Naive thymus-derived CD4-positive, alpha-beta T cell (primary cell): ENCODE measurements at regions not wholly inside any gene's neighbourhood (a gene's known extent, or its start where the extent isn't known, plus 50 kb on each side); places are given as distances from the start of the nearest gene placed in this dataset.

Experiments used
- ATAC-seq: fragments of 150-1000 bp; cut with Tn5 transposase; 2 replicates; pipeline ENCODE4 v1.10.0; 2021; ENCODE audit warnings: mild to moderate bottlenecking, moderate library complexity
- CTCF ChIA-PET: fragments of 350-600 bp; sonication (Branson Sonifier 250); formaldehyde crosslinking; loops from one replicate; lab custom pipeline; 2021; ENCODE audit warnings: antibody characterized with exemption; lab: Charles Lee
- POLR2A ChIA-PET: fragments of 350-600 bp; sonication (Branson Sonifier 250); formaldehyde crosslinking; loops from one replicate; lab custom pipeline; 2021; ENCODE audit warnings: antibody characterized with exemption, inconsistent platforms; lab: Charles Lee
- DNase-seq, 9 donors: peaks; one replicate each; pipeline versions ENCODE4 v3.0.0 to v3.0.0-alpha.2; 2020 to 2022; ENCODE audit warnings: mixed read lengths in 1 of 9
- H3K27ac ChIP-seq: one replicate; pipeline ENCODE4 v1.7.0; 2013; ENCODE audit warnings: mild to moderate bottlenecking, low read depth, low read length, moderate library complexity
- H3K27me3 ChIP-seq, 2 donors: one replicate each; pipeline ENCODE4 v1.7.0; 2013; ENCODE audit warnings: low read length in 2 of 2, mild to moderate bottlenecking in 2 of 2, moderate library complexity in 2 of 2; ENCODE audit not compliant: control insufficient read depth in 2 of 2, insufficient read depth in 2 of 2
- H3K36me3 ChIP-seq, 3 experiments: 1 replicate in 2 of 3; 2 replicates in 1 of 3; pipeline ENCODE4 v1.7.0; 2013; ENCODE audit warnings: low read length in 3 of 3, mild to moderate bottlenecking in 3 of 3, moderate library complexity in 1 of 3; ENCODE audit not compliant: insufficient read depth in 3 of 3, control insufficient read depth in 2 of 3
- H3K4me1 ChIP-seq, 2 donors: one replicate each; pipeline ENCODE4 v1.7.0; 2013; ENCODE audit warnings: low read length in 2 of 2, mild to moderate bottlenecking in 2 of 2, moderate library complexity in 1 of 2; ENCODE audit not compliant: control insufficient read depth in 2 of 2, insufficient read depth in 2 of 2
- H3K4me3 ChIP-seq: 2 replicates; pipeline ENCODE4 v1.7.0; 2013; ENCODE audit warnings: mild to moderate bottlenecking, low read length
- H3K9me3 ChIP-seq, 3 experiments: 1 replicate in 2 of 3; 2 replicates in 1 of 3; pipeline ENCODE4 v1.7.0; 2013; ENCODE audit warnings: low read length in 3 of 3; ENCODE audit not compliant: control insufficient read depth in 2 of 3
- H3K27ac Mint-ChIP-seq, 9 donors: one replicate each; pipeline ENCODE4 v1.8.0; 2020 to 2022; ENCODE audit warnings: mixed read lengths in 9 of 9, mild to moderate bottlenecking in 8 of 9, moderate library complexity in 5 of 9, inconsistent platforms in 2 of 9
- H3K27me3 Mint-ChIP-seq, 5 donors: one replicate each; pipeline ENCODE4 v1.8.0; 2021 to 2022; ENCODE audit warnings: mixed read lengths in 5 of 5, mild to moderate bottlenecking in 1 of 5
- H3K36me3 Mint-ChIP-seq, 5 donors: one replicate each; pipeline ENCODE4 v1.8.0; 2020 to 2022; ENCODE audit warnings: mixed read lengths in 5 of 5, mild to moderate bottlenecking in 3 of 5, inconsistent platforms in 1 of 5
- H3K4me1 Mint-ChIP-seq, 7 donors: one replicate each; pipeline ENCODE4 v1.8.0; 2020 to 2022; ENCODE audit warnings: mixed read lengths in 7 of 7, mild to moderate bottlenecking in 3 of 7, inconsistent platforms in 1 of 7
- H3K4me3 Mint-ChIP-seq, 10 donors: one replicate each; pipeline ENCODE4 v1.8.0; 2020 to 2022; ENCODE audit warnings: mild to moderate bottlenecking in 10 of 10, mixed read lengths in 10 of 10, moderate library complexity in 6 of 10, inconsistent platforms in 2 of 10
- H3K9me3 Mint-ChIP-seq, 11 donors: one replicate each; pipeline ENCODE4 v1.8.0; 2020 to 2022; ENCODE audit warnings: mixed read lengths in 11 of 11, mild to moderate bottlenecking in 4 of 11, inconsistent platforms in 1 of 11, moderate library complexity in 1 of 11
- intact Hi-C, 2 donors: fragments of 100-400 bp; cut with micrococcal nuclease; formaldehyde crosslinking; loops; one replicate each; pipeline ENCODE4 v1.15.1; 2023

- Mint-ChIP-seq H3K4me3 (no peak overlapping the region), H3K4me1 (no peaks in the 10 kb centered on the region), H3K9me3 (peaks cover 2 to 33% (median 12%) of the 10 kb centered on the region in 11 donors), H3K27ac (no peak overlapping the region), H3K36me3 (peaks cover 0 to 4% (median 0%) of the 10 kb centered on the region in 5 donors), H3K27me3 (peaks cover 0 to 6% (median 0%) of the 10 kb centered on the region in 5 donors)
- H3K9me3 ChIP-seq: no peaks in the 10 kb centered on the region
- ATAC-seq: no peak
- POLR2A ChIA-PET: no interaction called here
- intact Hi-C loops: no loop called here
- H3K4me3 ChIP-seq: no peak overlapping the region
- CTCF ChIA-PET: no interaction called here
- DNase-seq: no peak
- no peak overlapping the region for H3K27ac ChIP-seq
- H3K27me3 ChIP-seq: no peaks in the 10 kb centered on the region
- H3K36me3 ChIP-seq: no peaks in the 10 kb centered on the region
- H3K4me1 ChIP-seq: no peaks in the 10 kb centered on the region
These were observed 557.7 kb upstream of the KLF4 start for GRCh38 chr9:108047264-108047663.

- DNase-seq (no peak), ATAC-seq (no peak)
- CTCF ChIA-PET: no interaction called here
- H3K27me3 ChIP-seq: no peaks in the 10 kb centered on the region
- POLR2A ChIA-PET: no interaction called here
- H3K4me3 ChIP-seq: no peak overlapping the region
- no peak overlapping the region for H3K27ac ChIP-seq
- Mint-ChIP-seq H3K9me3 (peaks cover 0 to 39% (median 14%) of the 10 kb centered on the region in 11 donors), H3K27me3 (peaks cover 0 to 6% (median 0%) of the 10 kb centered on the region in 5 donors), H3K27ac (no peak overlapping the region), H3K4me3 (no peak overlapping the region), H3K36me3 (peaks cover 0 to 10% (median 0%) of the 10 kb centered on the region in 5 donors), H3K4me1 (no peaks in the 10 kb centered on the region)
- intact Hi-C loops: no loop called here
- no peaks in the 10 kb centered on the region for H3K4me1 ChIP-seq
- no peaks in the 10 kb centered on the region for H3K36me3 ChIP-seq
- H3K9me3 ChIP-seq: no peaks in the 10 kb centered on the region
These were observed 556.3 kb upstream of the KLF4 start for GRCh38 chr9:108045851-108046250.

- Mint-ChIP-seq H3K36me3 (peaks cover 0 to 10% (median 0%) of the 10 kb centered on the region in 5 donors), H3K27ac (no peak overlapping the region), H3K9me3 (peaks cover 0 to 38% (median 16%) of the 10 kb centered on the region in 11 donors), H3K27me3 (peaks cover 0 to 6% (median 0%) of the 10 kb centered on the region in 5 donors), H3K4me1 (no peaks in the 10 kb centered on the region), H3K4me3 (no peak overlapping the region)
- CTCF ChIA-PET: no interaction called here
- no peaks in the 10 kb centered on the region for H3K36me3 ChIP-seq
- H3K27me3 ChIP-seq: no peaks in the 10 kb centered on the region
- POLR2A ChIA-PET: no interaction called here
- intact Hi-C loops: no loop called here
- no peaks in the 10 kb centered on the region for H3K9me3 ChIP-seq
- H3K4me1 ChIP-seq: no peaks in the 10 kb centered on the region
- DNase-seq: no peak
- ATAC-seq: no peak
- H3K27ac ChIP-seq: no peak overlapping the region
- H3K4me3 ChIP-seq: no peak overlapping the region
These were observed 554.0 kb upstream of the KLF4 start for GRCh38 chr9:108043585-108043984.

- H3K4me3 Mint-ChIP-seq: no peak overlapping the region
- no peaks in the 10 kb centered on the region for H3K27me3 Mint-ChIP-seq
- H3K4me3 ChIP-seq: no peak overlapping the region
- no peaks in the 10 kb centered on the region for H3K27me3 ChIP-seq
- no peak for DNase-seq
- ATAC-seq: no peak
- H3K4me1 ChIP-seq: no peaks in the 10 kb centered on the region
- POLR2A ChIA-PET: no interaction called here
- H3K27ac Mint-ChIP-seq: no peak overlapping the region
- peaks cover 0 to 13% (median 0%) of the 10 kb centered on the region in 5 donors for H3K36me3 Mint-ChIP-seq
- peaks cover 0 to 4% (median 0%) of the 10 kb centered on the region in 3 experiments for H3K9me3 ChIP-seq
- no peak overlapping the region for H3K27ac ChIP-seq
- CTCF ChIA-PET: no interaction called here
- peaks cover 0 to 34% (median 17%) of the 10 kb centered on the region in 11 donors for H3K9me3 Mint-ChIP-seq
- intact Hi-C loops: no loop called here
- H3K4me1 Mint-ChIP-seq: no peaks in the 10 kb centered on the region
- no peaks in the 10 kb centered on the region for H3K36me3 ChIP-seq
These were observed 552.0 kb upstream of the KLF4 start for GRCh38 chr9:108041551-108041950.

GRCh38 chr9:108040783-108041182 lies 551.2 kb upstream of the KLF4 start:
- no peak for DNase-seq
- Histone ChIP-seq H3K4me1 (no peaks in the 10 kb centered on the region), H3K4me3 (no peak overlapping the region), H3K27ac (no peak overlapping the region), H3K36me3 (no peaks in the 10 kb centered on the region), H3K27me3 (no peaks in the 10 kb centered on the region), H3K9me3 (peaks cover 0 to 4% (median 0%) of the 10 kb centered on the region in 3 experiments)
- CTCF ChIA-PET: no interaction called here
- no peak overlapping the region for H3K27ac Mint-ChIP-seq
- H3K9me3 Mint-ChIP-seq: peaks cover 0 to 35% (median 17%) of the 10 kb centered on the region in 11 donors
- H3K4me1 Mint-ChIP-seq: no peaks in the 10 kb centered on the region
- H3K27me3 Mint-ChIP-seq: no peaks in the 10 kb centered on the region
- H3K36me3 Mint-ChIP-seq: peaks cover 0 to 13% (median 0%) of the 10 kb centered on the region in 5 donors
- no peak overlapping the region for H3K4me3 Mint-ChIP-seq
- ATAC-seq: no peak
- intact Hi-C loops: no loop called here
- POLR2A ChIA-PET: no interaction called here

- Histone ChIP-seq H3K27ac (no peak overlapping the region), H3K4me3 (no peak overlapping the region), H3K4me1 (no peaks in the 10 kb centered on the region), H3K36me3 (no peaks in the 10 kb centered on the region), H3K9me3 (peaks cover 0 to 4% (median 0%) of the 10 kb centered on the region in 3 experiments), H3K27me3 (no peaks in the 10 kb centered on the region)
- no peaks in the 10 kb centered on the region for H3K27me3 Mint-ChIP-seq
- no peak overlapping the region for H3K4me3 Mint-ChIP-seq
- ChIA-PET CTCF (no interaction called here), POLR2A (no interaction called here)
- intact Hi-C loops: no loop called here
- no peaks in the 10 kb centered on the region for H3K4me1 Mint-ChIP-seq
- DNase-seq (no peak), ATAC-seq (no peak)
- H3K36me3 Mint-ChIP-seq: peaks cover 0 to 14% (median 0%) of the 10 kb centered on the region in 5 donors
- H3K27ac Mint-ChIP-seq: no peak overlapping the region
- peaks cover 0 to 35% (median 17%) of the 10 kb centered on the region in 11 donors for H3K9me3 Mint-ChIP-seq
These were observed 549.9 kb upstream of the KLF4 start for GRCh38 chr9:108039493-108039892.

GRCh38 chr9:108039012-108039411 lies 549.4 kb upstream of the KLF4 start:
- H3K4me1 ChIP-seq: no peaks in the 10 kb centered on the region
- no peak overlapping the region for H3K4me3 ChIP-seq
- ChIA-PET CTCF (no interaction called here), POLR2A (no interaction called here)
- no peak overlapping the region for H3K27ac ChIP-seq
- H3K9me3 ChIP-seq: peaks cover 0 to 4% (median 0%) of the 10 kb centered on the region in 3 experiments
- ATAC-seq: no peak
- Mint-ChIP-seq H3K27me3 (no peaks in the 10 kb centered on the region), H3K27ac (no peak overlapping the region), H3K9me3 (peaks cover 0 to 35% (median 17%) of the 10 kb centered on the region in 11 donors), H3K4me3 (no peak overlapping the region), H3K36me3 (peaks cover 0 to 13% (median 0%) of the 10 kb centered on the region in 5 donors), H3K4me1 (no peaks in the 10 kb centered on the region)
- H3K27me3 ChIP-seq: no peaks in the 10 kb centered on the region
- intact Hi-C loops: no loop called here
- DNase-seq: no peak
- H3K36me3 ChIP-seq: no peaks in the 10 kb centered on the region
